HCT116 (cell line): ENCODE measurements at regions not wholly inside any gene's neighbourhood (a gene's known extent, or its start where the extent isn't known, plus 50 kb on each side); places are given as distances from the start of the nearest gene placed in this dataset.

Experiments used
- ATAC-seq: fragments of 200-7000 bp; cut with Tn5 transposase; 2 replicates; pipeline ENCODE4 v1.9.1; 2020; ENCODE audit warnings: mild to moderate bottlenecking, moderate library complexity
- BruUV-seq: library from RNA; stranded (reverse); fragments of 400-500 nt; replicated peaks from 2 replicates; lab custom pipeline; 2021; lab: Mats Ljungman, UMichigan
- CTCF ChIA-PET: fragments of 300-600 bp; sonication (Branson Sonifier 250); formaldehyde crosslinking; loops from one replicate; lab custom pipeline; 2021; ENCODE audit warnings: antibody characterized with exemption; lab: Charles Lee
- POLR2A ChIA-PET: fragments of 300-600, 350-600 bp; sonication (Branson Sonifier 250); formaldehyde crosslinking; loops from one replicate; lab custom pipeline; 2021; ENCODE audit warnings: antibody characterized with exemption; lab: Charles Lee
- RAD21 ChIA-PET, 2 experiments: fragments of 300-600 bp; sonication (Branson Sonifier 250); formaldehyde crosslinking; loops; one replicate each; lab custom pipeline; 2023; ENCODE audit warnings: low total read pairs in 2 of 2; ENCODE audit not compliant: uncharacterized antibody in 2 of 2, unreplicated experiment in 2 of 2, low non-redundant PET in 1 of 2; lab: Charles Lee
- DNase-seq: peaks from one replicate; pipeline ENCODE4 v3.0.0-alpha.2; 2010; ENCODE audit warnings: low read depth, low spot score
- H2AFZ ChIP-seq: fragments of 200-600 bp; shearing (Covaris generic), sonication (generic); 2 replicates; pipeline ENCODE4 v1.6.1; 2017; ENCODE audit warnings: low read depth, mixed run types, mixed read lengths, antibody characterized with exemption, low read length; ENCODE audit not compliant: poor library complexity, severe bottlenecking
- H3K27ac ChIP-seq: 2 replicates; pipeline ENCODE4 v1.5.1; 2012; ENCODE audit warnings: low read depth, low read length
- H3K27me3 ChIP-seq: fragments of 200-600 bp; sonication (generic); 2 replicates; pipeline ENCODE4 v1.6.1; 2016; ENCODE audit warnings: mixed run types, low read length, mixed read lengths; ENCODE audit not compliant: insufficient read depth
- H3K36me3 ChIP-seq, 2 experiments: fragments of 200-500 bp in 1 of 2; fragments of 200-600 bp in 1 of 2; sonication (Bioruptor generic) in 1 of 2; sonication (generic) in 1 of 2; 2 replicates each; pipeline versions ENCODE4 v1.5.1 to v1.6.1; 2014 to 2016; ENCODE audit warnings: low read length in 2 of 2, inconsistent platforms in 1 of 2, mixed read lengths in 1 of 2, mixed run types in 1 of 2; ENCODE audit not compliant: insufficient read depth in 2 of 2, control insufficient read depth in 1 of 2
- H3K4me1 ChIP-seq, 2 experiments: fragments of 200-600 bp in 1 of 2; sonication (generic) in 1 of 2; 2 replicates each; pipeline versions ENCODE4 v1.5.1 to v1.6.1; 2012 to 2017; ENCODE audit warnings: low read length in 2 of 2, inconsistent platforms in 1 of 2, mild to moderate bottlenecking in 1 of 2, mixed read lengths in 1 of 2, mixed run types in 1 of 2, moderate library complexity in 1 of 2; ENCODE audit not compliant: insufficient read depth in 2 of 2, control insufficient read depth in 1 of 2
- H3K4me2 ChIP-seq: fragments of 200-600 bp; sonication (generic); 2 replicates; pipeline ENCODE4 v1.6.1; 2017; ENCODE audit warnings: mixed run types, low read length, mixed read lengths
- H3K4me3 ChIP-seq, 2 experiments: fragments of 200-600 bp in 1 of 2; sonication (generic) in 1 of 2; replicated peaks in 1 of 2; 2 replicates each; pipeline ENCODE4 v1.5.1; 2011 to 2016; ENCODE audit warnings: low read length in 2 of 2, control low read depth in 1 of 2, low read depth in 1 of 2, mild to moderate bottlenecking in 1 of 2, mixed read lengths in 1 of 2, mixed run types in 1 of 2
- H3K79me2 ChIP-seq: fragments of 200-600 bp; sonication (generic); 2 replicates; pipeline ENCODE4 v1.6.1; 2017; ENCODE audit warnings: mild to moderate bottlenecking, mixed run types, low read length, moderate library complexity, mixed read lengths; ENCODE audit not compliant: insufficient read depth
- H3K9ac ChIP-seq: fragments of 200-600 bp; sonication (generic); 2 replicates; pipeline ENCODE4 v1.6.1; 2016; ENCODE audit warnings: low read length, mixed read lengths
- H3K9me2 ChIP-seq: fragments of 200-600 bp; sonication (generic), shearing (Covaris generic); 2 replicates; pipeline ENCODE4 v1.6.1; 2017; ENCODE audit warnings: mixed run types, mild to moderate bottlenecking, moderate library complexity; ENCODE audit not compliant: insufficient read depth
- H3K9me3 ChIP-seq, 2 experiments: fragments of 200-500 bp in 1 of 2; fragments of 200-600 bp in 1 of 2; sonication (Bioruptor generic) in 1 of 2; sonication (generic) in 1 of 2; 2 replicates each; pipeline ENCODE4 v1.6.1; 2014 to 2017; ENCODE audit warnings: low read length in 2 of 2, mixed read lengths in 2 of 2, inconsistent platforms in 1 of 2, low read depth in 1 of 2, mild to moderate bottlenecking in 1 of 2, mixed run types in 1 of 2, moderate library complexity in 1 of 2; ENCODE audit not compliant: control insufficient read depth in 1 of 2, insufficient read depth in 1 of 2
- H4K20me1 ChIP-seq: fragments of 200-600 bp; sonication (generic), shearing (Covaris generic); 2 replicates; pipeline ENCODE4 v1.6.1; 2017; ENCODE audit warnings: mixed run types, mild to moderate bottlenecking, moderate library complexity; ENCODE audit not compliant: insufficient read depth
- CBX3 ChIP-seq: IDR thresholded peaks from 2 replicates; pipeline ENCODE4 v1.6.1; 2012; ENCODE audit warnings: low read depth
- CEBPB ChIP-seq: IDR thresholded peaks from 2 replicates; pipeline ENCODE4 v1.6.1; 2012; ENCODE audit warnings: low read depth
- CTCF ChIP-seq, 3 experiments: fragments of 200-600 bp in 1 of 3; sonication (generic) in 1 of 3; IDR thresholded peaks in 2 of 3; conservative IDR thresholded peaks in 1 of 3; 2 replicates each; pipeline ENCODE4 v1.5.1; 2012 to 2017; ENCODE audit warnings: low read depth in 2 of 3, low read length in 2 of 3, antibody characterized with exemption in 1 of 3, borderline replicate concordance in 1 of 3, control low read depth in 1 of 3, mild to moderate bottlenecking in 1 of 3, mixed read lengths in 1 of 3, mixed run types in 1 of 3, moderate library complexity in 1 of 3; ENCODE audit not compliant: insufficient read depth in 1 of 3
- EGR1 ChIP-seq: IDR thresholded peaks from 2 replicates; pipeline ENCODE4 v1.6.1; 2012; ENCODE audit warnings: low read depth
- FOSL1 ChIP-seq: IDR thresholded peaks from 2 replicates; pipeline ENCODE4 v1.6.1; 2012; ENCODE audit warnings: low read depth
- JUND ChIP-seq: IDR thresholded peaks from 2 replicates; pipeline ENCODE4 v1.6.1; 2012
- MAX ChIP-seq: IDR thresholded peaks from 2 replicates; pipeline ENCODE4 v1.6.1; 2012
- POLR2A ChIP-seq: IDR thresholded peaks from 2 replicates; pipeline ENCODE4 v1.7.0; 2011; ENCODE audit warnings: borderline replicate concordance; ENCODE audit not compliant: insufficient read depth, insufficient read length; ENCODE audit errors: extremely low read depth
- POLR2AphosphoS5 ChIP-seq: IDR thresholded peaks from 2 replicates; pipeline ENCODE4 v1.6.1; 2011; ENCODE audit warnings: mild to moderate bottlenecking, low read depth, low read length, moderate library complexity
- SIN3A ChIP-seq: IDR thresholded peaks from 2 replicates; pipeline ENCODE4 v1.6.1; 2012; ENCODE audit warnings: low read depth
- YY1 ChIP-seq: IDR thresholded peaks from 2 replicates; pipeline ENCODE4 v1.6.1; 2011; ENCODE audit warnings: low read length, low read depth, moderate library complexity, mild to moderate bottlenecking; ENCODE audit not compliant: insufficient replicate concordance; ENCODE audit errors: extremely low read depth
- ZNF274 ChIP-seq: fragments of 200-500 bp; sonication (Bioruptor generic); IDR thresholded peaks from 2 replicates; pipeline ENCODE4 v1.6.1; 2014; ENCODE audit warnings: mild to moderate bottlenecking, low read depth, low read length, inconsistent platforms
- intact Hi-C: fragments of 100-400 bp; cut with micrococcal nuclease; formaldehyde crosslinking; loops from 2 replicates; pipeline ENCODE4 v1.10.0; 2022

GRCh38 chr11:92475316-92475715, 250.7 kb downstream of the FAT3 start:
- POLR2A ChIA-PET: no interaction called here
- Histone ChIP-seq H3K27ac (no peak overlapping the region), H3K36me3 (no peaks in the 10 kb centered on the region), H3K9me3 (peaks cover 13% of the 10 kb centered on the region in 2 experiments; a peak in 2 of 4 replicates), H3K4me2 (no peak overlapping the region), H3K27me3 (no peaks in the 10 kb centered on the region), H3K9me2 (no peaks in the 10 kb centered on the region), H2AFZ (no peak overlapping the region), H3K4me3 (no peak overlapping the region), H4K20me1 (no peaks in the 10 kb centered on the region), H3K9ac (no peak overlapping the region), H3K79me2 (no peaks in the 10 kb centered on the region), H3K4me1 (no peaks in the 10 kb centered on the region)
- BruUV-seq: no TSS peak
- TF ChIP-seq FOSL1 (no peak), ZNF274 (no peak), EGR1 (no peak), CBX3 (no peak), POLR2AphosphoS5 (no peak), CEBPB (no peak), SIN3A (no peak), YY1 (no peak)
- CTCF ChIA-PET: no interaction called here
- DNase-seq: no peak
- intact Hi-C loops: no loop called here
- RAD21 ChIA-PET: no interaction called here
- no peak for ATAC-seq

- Histone ChIP-seq H3K27me3 (no peaks in the 10 kb centered on the region), H3K4me2 (no peak overlapping the region), H3K79me2 (no peaks in the 10 kb centered on the region), H3K4me1 (no peaks in the 10 kb centered on the region), H3K9me3 (peaks cover 16 to 18% of the 10 kb centered on the region in 2 experiments; a peak in 2 of 4 replicates), H3K36me3 (no peaks in the 10 kb centered on the region), H3K9me2 (no peaks in the 10 kb centered on the region), H2AFZ (no peak overlapping the region), H3K9ac (no peak overlapping the region), H3K27ac (no peak overlapping the region), H3K4me3 (no peak overlapping the region), H4K20me1 (no peaks in the 10 kb centered on the region)
- ChIA-PET RAD21 (no interaction called here), POLR2A (no interaction called here), CTCF (no interaction called here)
- DNase-seq (no peak), ATAC-seq (no peak)
- intact Hi-C loops: no loop called here
- no TSS peak for BruUV-seq
- no peak for TF ChIP-seq POLR2A
- no peak for TF ChIP-seq MAX
- no peak for TF ChIP-seq SIN3A
- no peak for TF ChIP-seq EGR1
- TF ChIP-seq CTCF (IDR thresholded peaks at IDR 0.05 in 2 of 3, conservative IDR thresholded peaks at IDR 0.05 in 1 of 3; ENCODE audit: borderline replicate concordance in 1 of 3, insufficient read depth in 1 of 3, low read depth in 2 of 3, low read length in 2 of 3): no peak
- TF ChIP-seq JUND: no peak
- TF ChIP-seq, all 23 proteins: peak for 0
Observed at GRCh38 chr11:92475819-92476218, 251.2 kb downstream of the FAT3 start.
